ENCODE measurements at regions not wholly inside any gene's neighbourhood (a gene's known extent, or its start where the extent isn't known, plus 50 kb on each side); places are given as distances from the start of the nearest gene placed in this dataset.
"Not testable (repeated sequence)": the region's sequence is repeated elsewhere in the genome, so short reads cannot be mapped to it uniquely, and the experiment has no call there.

DNA sequence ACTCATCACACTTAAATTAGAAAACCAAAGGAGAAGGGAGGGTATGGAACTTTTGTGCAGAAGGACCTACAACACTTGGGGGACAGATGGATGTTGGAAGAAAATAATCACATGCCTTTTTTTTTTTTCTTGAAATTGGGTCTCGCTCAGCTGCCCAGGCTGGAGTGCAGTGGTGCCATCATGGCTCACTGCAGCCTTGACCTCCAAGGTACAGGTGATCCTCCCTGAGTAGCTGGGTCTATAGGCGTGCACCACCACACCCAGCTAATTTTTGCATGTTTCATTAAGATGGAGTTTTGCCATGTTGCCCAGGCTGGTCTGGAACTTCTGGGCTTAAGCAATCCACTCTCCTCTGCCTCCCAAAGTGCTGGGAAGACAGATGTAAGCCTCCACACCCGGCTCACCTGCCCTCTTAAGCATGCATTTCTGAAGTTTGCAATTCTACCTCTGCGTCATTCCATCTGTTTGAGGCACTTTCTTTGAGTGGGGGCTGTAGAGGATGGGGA, 370.8 kb upstream of the JARID2 start:
- DNase-seq (ENCODE audit: low spot score): no peak

DNA sequence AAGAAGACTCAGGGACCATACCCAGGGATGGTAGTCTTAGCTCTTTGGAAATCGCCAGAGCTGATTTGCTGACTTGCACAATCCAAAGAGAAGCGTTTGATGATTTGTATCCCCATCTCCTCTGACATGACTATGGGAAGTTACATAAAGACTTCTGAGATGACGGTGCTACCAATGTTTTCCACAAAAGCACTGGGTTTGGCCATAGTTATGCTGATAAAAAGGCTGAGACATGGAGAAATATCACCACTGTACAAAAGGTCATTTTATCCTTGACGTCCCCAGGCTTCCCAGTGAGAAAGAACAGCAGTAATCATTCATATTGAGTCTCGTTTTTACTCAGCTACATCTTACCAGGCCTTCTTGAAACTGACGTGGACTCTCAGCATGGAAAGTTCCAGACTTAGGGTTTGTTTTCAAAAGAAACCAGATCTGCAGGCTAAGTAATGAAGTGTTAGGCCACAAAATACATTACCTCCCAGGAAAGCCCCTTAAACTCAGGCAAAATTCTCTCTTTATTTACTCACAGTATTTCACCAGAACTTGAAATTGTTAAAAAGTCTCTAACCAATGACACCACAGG, 370.3 kb upstream of the JARID2 start:
- no peak for DNase-seq (ENCODE audit: low spot score)

DNA sequence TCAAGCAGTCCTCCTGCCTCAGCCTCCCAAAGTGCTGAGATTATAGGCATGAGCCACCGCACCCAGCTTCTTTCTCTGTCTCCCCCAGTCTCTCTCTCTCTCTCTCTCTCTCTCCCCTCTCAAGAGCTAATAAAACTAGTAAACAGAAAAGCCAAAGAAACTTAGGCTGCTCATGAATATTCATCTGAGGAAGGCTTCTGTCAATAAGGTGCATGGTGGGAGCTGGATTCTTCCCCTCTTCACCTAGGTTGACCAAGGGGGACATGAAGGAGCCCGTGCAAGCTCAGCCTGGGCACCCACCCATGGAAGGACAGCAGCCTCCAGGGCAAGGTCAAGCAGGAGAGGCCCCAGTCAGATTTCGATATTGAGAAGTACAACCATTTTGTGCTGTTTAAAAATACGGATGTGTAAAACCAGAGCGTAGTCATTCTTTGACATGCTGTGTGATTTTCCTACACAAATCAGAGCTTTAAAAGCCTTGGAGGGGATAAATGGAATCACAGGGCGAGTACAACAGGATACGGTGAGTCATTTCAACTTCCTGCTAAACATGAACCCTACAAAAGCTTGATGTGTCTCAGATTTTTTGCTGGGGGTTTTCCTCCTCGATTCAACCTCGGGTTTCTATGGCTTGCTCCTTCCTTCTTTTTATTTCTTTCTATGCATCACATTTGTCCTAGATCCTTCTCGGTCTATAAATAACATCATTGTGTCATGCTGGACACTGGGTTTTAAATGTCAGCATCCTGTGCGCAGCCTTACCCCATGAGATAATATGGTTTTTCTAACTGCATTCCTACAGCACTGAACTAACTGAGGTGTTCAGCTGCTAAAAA, 368.9 kb upstream of the JARID2 start:
- peak; percentile 87 for DNase-seq (ENCODE audit: low spot score)

DNA sequence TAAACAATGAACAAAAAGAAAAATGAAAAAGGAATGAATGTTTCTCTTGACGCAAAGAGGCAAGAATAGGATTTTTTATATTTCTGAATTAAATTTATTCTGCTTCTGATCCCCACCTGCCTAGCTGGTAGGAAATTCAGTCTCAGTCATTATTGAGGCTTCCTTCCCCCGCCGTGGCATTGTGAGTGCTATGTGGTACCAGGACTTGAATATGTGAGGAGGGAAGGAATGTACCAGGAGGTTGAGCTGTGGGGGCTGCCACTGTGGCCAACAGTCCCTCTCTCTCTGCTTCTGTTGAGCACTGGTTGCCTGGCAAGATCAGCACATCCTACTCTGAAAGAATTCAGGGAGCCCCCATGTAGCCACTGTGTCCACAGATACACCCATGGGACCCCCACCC, 368.1 kb upstream of the JARID2 start:
- no peak for DNase-seq (ENCODE audit: low spot score)

DNA sequence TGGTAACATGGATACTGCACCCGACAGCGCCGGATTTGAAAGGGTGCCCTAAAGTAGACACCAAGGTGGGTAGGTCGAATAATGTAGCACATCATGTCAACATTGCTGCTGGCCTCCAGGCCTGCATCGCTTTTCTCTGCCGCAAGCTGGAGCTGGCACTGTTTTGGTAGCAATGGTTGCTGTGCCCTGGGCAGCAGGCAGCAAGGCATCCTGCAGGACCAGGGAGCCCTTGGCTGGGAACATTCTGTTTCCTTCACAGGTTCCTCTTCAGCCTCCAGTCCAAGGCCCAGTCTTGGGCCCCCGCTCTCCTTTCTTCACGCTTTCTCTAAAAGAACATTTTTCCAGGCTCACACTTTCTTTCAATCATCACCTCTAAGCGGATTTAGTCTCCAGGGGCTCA, 365.8 kb upstream of the JARID2 start:
- DNase-seq (ENCODE audit: low spot score): no peak

DNA sequence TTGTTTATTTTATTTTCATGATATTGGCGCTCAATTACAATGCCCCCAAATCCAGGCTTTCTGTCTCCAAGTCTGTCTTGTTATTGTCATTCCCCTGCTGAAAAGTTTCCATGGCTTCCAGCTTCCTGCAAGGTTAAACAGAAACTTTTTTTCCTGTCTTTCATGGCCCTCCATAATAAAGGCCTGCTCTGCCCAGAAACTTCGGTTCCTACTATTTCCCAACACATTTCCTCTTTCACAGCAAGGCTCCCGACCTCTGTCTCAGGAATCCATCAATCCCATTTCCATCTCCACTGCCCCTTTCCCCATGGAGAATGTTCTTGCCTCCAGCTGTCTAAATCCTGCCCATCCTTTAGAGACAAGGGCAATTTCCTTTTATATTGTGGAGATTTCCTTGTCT, 365.2 kb upstream of the JARID2 start:
- no peak for DNase-seq (ENCODE audit: low spot score)

DNA sequence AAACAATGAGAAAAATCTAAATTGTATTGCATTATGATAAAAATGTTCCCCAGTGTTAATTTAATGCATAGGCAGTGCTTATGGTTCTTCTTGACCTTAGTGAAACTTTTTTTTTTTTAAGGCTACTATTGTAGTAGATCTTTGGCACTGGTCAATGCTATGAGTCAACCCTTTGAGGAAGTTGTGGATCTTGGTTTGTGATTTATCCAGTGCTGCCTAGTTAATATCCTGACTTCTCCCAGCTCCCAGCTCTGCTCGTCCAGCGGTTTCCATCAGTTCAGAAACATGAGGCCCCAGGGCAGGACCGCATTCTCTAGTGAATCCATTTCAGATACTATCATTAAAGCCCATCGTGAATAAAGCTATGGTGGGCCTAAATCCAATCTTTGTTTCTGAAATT, 364.5 kb upstream of the JARID2 start:
- peak; percentile 85 for DNase-seq (ENCODE audit: low spot score)

DNA sequence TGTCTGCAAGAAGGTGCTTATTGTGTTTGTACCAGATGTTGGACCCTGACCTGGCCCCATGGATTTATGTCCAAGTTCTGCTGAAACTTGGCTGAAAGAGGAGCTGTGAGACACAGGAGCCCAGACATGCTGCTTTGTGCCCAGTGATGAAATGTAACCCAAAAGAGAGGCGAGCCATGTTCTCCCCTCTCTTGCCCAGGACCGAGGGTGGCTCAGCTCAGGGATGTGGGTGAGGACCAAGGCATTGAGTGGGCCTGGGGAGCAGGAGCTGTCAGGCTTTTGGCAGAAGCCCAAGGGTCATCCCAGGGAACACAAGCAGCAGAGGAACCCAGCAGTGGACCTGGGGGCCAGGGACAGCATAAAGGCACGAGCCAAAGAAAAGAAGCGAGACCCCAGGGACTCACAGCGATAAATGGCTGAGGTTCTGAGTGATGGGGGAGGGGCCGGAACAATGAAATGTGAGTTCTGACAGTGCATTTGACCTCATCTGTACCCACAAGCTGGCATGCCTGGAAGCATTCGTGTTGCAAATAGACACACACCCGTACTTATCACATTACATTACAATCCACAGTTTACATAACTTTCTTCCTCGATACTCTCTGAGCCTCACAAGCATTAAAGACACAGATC, 363.4 kb upstream of the JARID2 start:
- DNase-seq (ENCODE audit: low spot score): no peak

DNA sequence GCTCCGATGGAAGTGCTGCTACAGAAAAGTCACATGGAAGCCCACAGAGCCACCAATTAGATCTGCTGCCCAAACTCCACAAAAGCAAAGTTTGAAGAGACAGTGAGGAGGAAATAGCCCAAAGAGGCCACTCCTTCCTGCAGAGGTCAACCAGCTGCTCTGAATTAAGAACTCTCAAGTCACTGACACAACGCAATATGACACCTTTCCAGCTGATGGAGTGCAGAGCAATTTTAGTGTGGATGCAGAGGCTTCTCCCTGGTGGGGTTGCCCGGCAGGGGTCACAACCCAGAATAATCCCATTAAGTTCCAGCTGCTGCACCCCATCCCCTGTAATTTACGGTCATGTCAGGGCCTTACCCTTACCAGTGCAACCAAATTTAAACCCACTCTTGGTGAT, 361.9 kb upstream of the JARID2 start:
- no peak for DNase-seq (ENCODE audit: low spot score)

DNA sequence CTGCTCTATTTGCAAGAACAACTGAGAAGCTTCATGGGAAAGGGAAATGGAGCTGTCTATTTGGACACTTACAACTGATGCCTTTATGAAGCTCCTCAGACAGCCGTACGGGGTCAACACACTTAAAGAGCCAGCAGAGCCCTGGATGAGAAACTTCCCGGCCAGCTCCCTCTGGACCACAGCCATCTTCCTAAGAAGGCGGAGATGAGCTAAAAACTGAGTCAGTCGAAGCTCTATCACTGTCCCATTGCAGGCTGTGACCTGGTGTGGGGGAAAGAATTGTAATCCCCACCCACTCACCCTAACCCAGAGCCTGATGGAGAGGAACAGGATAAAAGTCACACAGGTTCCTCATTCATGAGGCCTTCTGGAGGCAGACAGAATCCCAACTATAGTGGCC, 360.4 kb upstream of the JARID2 start:
- DNase-seq (ENCODE audit: low spot score): no peak

DNA sequence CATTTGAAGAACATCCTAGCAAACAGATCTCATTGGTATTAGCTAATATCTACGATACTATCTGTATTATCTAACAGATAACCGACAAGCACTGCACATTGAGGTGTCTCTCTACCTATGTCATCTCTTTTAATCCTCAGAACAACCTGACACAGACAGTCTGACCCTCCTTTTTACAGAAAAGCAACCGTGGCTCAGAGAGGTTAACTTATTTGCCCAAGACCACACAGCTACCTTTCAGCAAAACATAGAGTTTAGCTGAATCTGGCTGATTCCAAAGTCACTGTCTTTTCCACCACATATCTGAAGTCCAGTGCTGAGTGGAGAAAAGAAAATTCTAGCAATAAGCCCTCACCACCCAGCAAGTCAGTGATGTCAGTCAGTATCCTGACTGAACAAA, 358.7 kb upstream of the JARID2 start:
- DNase-seq (ENCODE audit: low spot score): no peak

DNA sequence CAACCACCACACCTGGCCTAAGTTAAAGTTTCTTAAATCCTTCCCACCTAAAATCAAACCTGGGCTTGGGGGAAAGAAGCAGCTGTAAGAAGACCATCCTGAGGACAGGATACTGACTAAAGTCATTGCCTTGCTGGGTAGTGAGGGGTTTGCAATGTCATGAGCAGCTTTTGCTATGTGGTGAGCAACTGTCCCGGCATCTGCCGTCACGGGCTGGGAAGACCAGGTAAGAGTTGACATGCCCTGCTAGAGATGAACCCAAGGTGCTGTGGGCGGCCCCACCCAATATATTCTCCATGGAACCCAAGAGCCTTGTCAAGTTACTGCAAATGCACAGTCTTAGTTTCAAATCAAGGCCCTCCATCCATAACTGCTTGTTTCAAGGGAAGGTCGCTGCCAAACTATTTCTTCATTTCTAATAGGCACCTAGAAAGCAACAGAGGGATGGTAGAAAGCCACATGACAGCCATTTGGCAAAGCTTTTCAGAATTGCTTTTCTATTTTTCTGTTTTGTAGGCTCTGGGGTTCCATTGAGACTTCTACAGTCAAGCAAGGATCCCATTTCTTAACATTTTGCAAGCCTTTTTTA, 357.8 kb upstream of the JARID2 start:
- no peak for DNase-seq (ENCODE audit: low spot score)

DNA sequence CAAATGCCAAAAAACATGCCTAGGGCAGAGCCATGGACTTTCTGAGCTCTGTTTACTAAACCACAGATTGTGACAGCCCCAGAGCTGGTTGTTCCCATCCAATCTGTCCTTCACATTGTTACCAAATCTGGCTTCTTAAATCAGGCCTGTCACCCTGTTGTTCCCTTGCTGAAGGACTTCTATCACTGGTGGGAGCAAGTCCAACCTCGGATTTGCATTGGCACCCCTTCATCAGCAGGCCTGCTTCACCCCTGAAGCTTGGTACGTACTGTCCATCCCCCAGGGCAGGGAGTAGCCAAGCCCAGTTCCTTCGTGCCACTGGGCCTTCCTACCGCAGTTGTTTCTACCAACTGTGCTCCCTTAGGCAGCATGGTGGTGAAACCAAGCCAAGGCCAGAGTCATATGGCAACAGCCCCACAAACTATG, 357.3 kb upstream of the JARID2 start:
- DNase-seq (ENCODE audit: low spot score): no peak

DNA sequence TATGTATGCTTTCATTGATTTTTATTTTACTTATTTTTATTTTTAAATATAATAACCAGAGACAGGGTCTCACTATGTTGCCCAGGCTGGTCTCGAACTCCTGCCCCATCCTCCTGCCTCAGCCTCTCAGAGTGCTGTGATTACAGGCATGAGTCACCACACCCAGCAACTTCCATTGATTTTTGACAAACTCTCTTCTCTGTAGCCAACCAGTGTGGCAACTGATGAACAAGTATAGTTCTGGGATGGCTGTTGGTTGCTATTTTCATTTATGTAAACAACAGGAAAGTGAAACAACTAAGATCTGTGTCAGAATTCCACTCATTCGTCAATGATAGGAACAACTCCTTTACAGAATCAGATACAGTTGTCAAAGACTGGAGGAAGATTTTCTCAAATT, 356.7 kb upstream of the JARID2 start:
- DNase-seq (ENCODE audit: low spot score): no peak

DNA sequence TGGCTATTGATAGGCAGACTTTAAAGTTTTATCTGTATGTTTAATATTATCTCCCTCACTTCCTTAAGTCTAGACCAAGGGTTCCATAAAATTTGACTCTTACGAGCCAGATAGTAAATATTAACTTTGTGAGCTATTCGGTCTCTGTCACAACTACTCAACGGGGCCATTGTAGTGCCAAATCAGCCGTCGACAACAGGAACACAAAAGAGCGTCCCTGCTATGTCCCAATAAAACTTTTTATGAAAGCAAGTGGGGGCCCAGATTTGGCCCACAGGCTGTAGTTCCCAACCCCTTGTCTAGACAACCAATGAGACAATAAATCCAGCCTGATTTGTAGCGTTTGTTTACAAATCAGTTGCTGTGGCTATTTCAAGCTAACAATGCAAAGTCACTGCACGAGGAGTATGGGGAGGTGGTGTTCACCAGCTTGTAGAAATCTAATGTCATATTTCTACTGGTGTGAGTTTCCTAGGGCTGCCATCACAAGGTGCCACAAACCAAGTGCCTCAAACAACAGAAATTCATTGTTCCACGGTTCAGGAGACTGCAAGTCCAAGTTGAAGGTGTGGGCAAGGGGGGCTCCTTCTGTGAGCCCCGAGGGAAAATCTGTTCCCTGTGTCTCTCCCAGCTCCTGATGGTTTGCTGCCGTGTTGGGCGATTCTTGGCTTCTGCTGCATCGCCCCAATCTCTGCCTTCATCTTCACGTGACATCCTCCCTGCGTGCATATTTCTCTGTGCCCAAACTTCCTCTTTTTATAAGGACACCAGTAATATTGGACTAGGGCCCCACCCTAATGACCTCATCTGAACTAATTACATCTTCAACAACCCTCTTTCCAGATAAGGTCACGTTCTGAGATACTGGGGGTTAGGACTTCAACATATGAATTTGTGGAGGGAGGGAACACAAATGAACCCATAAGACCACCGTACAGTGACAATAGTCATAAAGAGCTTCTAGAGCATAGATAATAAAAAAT, 356.0 kb upstream of the JARID2 start:
- DNase-seq (ENCODE audit: low spot score): no peak

DNA sequence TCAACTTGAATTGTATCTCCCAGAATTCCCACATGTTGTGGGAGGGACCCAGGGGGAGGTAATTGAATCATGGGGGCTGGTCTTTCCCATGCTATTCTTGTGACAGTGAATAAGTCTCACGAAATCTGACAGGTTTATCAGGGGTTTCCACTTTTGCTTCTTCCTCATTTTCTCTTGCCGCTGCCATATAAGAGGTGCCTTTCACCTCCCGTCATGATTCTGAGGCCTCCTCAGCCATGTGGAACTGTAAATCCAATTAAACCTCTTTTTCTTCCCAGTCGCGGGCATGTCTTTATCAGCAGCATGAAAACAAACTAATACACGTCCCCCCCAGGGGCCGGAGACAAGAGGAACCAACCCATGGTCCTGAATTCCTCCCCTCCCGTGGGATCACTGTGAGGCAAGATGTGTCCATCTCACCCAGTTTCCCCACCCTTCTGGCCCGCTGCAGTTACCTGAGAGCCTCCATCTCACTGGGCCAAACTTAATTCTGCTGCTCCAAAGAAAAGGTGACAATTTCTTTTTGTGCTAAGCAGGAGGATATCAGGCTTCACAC, 354.0 kb upstream of the JARID2 start:
- not testable (repeated sequence) for DNase-seq (ENCODE audit: low spot score)

DNA sequence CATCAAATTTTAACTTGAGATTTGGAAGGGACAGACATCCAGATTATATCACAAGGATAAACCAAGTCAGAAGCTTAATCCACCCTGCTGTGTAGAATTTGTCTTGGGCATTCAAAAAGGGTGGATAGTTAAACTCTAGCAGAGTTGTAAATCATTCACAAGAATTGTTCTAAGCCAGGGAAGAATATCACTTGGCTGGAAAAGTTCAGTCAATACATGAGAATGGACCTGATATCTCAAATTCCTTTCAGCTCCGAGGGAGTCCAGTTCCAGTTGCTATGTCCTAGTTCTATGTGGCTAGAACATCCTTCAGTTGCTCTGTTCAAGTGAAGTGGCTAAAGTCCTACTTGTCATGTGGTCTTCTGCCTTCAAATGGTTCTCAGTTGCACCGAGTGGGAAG, 351.8 kb upstream of the JARID2 start:
- DNase-seq (ENCODE audit: low spot score): no peak

DNA sequence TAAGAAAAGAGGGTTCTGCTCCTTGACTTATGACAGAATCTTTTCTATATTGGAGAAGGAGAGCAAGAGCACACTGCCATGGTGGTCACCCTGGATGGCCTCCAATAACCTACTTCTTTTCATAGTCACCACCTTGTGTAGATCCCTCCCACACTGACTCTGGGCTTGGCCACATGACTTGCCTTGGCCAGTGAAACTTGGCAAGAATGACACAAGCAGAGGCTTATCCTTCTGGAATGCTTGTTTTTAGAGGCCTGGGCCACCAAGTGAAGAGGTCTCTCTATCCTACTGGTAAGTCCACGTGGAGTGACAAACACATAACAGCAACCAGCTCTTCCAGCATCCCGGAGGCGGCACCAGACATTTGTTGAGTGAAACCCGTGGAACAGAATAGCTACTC, 349.4 kb upstream of the JARID2 start:
- no peak for DNase-seq (ENCODE audit: low spot score)

DNA sequence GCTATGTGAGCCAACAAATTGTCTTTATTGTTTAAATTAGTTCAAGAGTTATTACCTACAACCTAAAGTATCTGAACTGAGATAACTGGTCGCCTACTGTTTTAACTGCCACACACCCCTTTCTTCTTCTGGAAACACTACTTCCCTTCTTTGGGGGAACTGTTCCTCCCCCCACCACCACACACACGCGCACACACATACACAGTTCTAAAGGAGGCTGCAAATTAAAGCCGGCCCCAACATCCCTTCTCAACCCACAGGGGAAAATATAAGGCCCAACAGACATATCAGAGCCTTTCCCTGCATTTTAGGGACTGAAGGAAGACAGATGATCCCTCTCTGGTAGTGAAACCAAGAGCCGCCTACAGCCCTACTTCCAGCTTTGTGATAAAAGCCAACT, 348.0 kb upstream of the JARID2 start:
- no peak for DNase-seq (ENCODE audit: low spot score)

DNA sequence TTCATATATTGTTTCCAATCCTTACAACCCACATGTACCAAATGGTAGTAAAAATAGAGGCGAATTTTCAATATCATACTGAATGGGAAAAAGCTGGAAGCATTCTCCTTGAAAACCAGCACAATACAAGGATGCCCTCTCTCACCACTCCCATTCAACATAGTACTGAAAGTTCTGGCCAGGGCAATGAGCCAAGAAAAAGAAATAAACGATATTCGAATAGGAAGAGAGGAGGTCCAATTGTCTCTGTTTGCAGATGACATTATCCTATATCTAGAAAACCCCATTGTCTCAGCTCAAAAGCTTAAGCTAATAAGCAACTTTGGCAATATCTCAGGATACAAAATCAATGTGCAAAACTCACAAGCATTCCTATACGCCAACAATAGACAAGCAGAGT, 346.4 kb upstream of the JARID2 start:
- not testable (repeated sequence) for DNase-seq (ENCODE audit: low spot score)

DNA sequence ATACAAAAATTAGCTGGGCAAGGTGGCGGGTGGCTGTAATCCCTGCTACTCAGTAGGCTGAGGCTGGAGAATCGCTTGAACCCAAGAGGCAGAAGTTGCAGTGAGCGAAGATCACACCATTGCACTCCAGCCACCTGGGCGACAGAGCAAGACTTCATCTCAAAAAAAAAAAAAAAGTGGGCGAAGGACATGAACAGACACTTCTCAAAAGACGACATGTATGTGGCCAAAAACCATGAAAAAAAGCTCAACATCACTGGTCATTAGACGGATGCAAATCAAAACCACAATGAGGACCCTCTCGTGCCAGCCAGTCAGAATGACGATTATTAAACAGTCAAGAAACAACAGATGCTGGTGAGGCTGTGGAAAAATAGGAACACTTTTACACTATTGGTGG, 344.9 kb upstream of the JARID2 start:
- DNase-seq (ENCODE audit: low spot score): no peak
